GM12892 (cell line): ENCODE measurements at regions not wholly inside any gene's neighbourhood (a gene's known extent, or its start where the extent isn't known, plus 50 kb on each side); places are given as distances from the start of the nearest gene placed in this dataset.

ENCODE experiments used
- POLR2A ChIP-seq: IDR thresholded peaks from 2 replicates; pipeline ENCODE4 v1.6.1; 2011; ENCODE audit warnings: low read depth, low read length, control low read depth
- POLR2AphosphoS5 ChIP-seq: IDR thresholded peaks from 2 replicates; pipeline ENCODE4 v1.6.1; 2011; ENCODE audit warnings: low read depth, low read length, control low read depth
- TAF1 ChIP-seq: IDR thresholded peaks from 2 replicates; pipeline ENCODE4 v1.6.1; 2011; ENCODE audit warnings: low read depth, mild to moderate bottlenecking, control low read depth, low read length, borderline replicate concordance

- TF ChIP-seq POLR2A = no peak
- TF ChIP-seq POLR2AphosphoS5 = no peak
- no peak for TF ChIP-seq TAF1
Observed at GRCh38 chr20:4300921-4301320, 51.8 kb upstream of the ADRA1D start.
